HG03045 (cell line): ENCODE measurements at regions not wholly inside any gene's neighbourhood (a gene's known extent, or its start where the extent isn't known, plus 50 kb on each side); places are given as distances from the start of the nearest gene placed in this dataset.

Source experiments
- ATAC-seq: cut with Tn5 transposase; IDR thresholded peaks from one replicate; pipeline ENCODE4 v1.9.1; 2021; ENCODE audit warnings: mild to moderate bottlenecking, moderate library complexity; ENCODE audit not compliant: unreplicated experiment

DNA sequence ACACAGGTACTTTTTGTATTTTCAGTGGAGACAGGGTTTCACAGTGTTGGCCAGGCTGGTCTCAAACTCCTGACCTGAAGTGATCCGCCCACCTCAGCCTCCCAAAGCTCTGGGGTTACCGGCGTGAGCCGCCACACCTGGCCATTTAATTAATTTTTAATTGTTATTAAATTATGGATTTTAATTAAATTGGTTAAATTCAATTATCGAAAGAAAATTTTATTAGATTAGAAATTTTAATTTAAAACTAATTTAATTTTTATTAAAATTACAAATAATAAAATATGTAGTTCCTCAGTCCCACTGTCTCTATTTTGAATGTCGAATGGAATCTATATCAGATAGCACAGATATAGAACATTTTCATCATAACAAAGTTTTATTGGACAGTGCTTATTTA lies 416.5 kb downstream of the GABRG2 start:
- ATAC-seq: no peak

DNA sequence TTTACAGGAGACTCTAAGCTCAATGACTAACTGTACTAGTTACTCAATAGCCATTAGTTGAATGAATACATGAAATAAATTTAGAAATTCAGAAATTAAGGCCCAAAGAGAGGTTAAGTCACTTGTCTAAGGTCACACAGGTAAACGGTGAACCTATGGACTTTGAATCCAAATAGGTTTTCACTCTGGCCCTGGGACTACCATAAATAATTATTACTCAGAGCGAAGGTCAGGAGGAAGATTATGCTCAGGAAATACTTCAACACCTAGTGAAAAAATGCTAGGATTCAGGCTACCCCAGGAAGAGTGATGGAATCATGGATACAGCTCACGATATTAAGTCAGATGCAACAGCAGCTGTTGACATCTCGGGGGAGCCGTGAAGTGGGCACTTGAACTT lies 417.4 kb downstream of the GABRG2 start:
- ATAC-seq: no peak

DNA sequence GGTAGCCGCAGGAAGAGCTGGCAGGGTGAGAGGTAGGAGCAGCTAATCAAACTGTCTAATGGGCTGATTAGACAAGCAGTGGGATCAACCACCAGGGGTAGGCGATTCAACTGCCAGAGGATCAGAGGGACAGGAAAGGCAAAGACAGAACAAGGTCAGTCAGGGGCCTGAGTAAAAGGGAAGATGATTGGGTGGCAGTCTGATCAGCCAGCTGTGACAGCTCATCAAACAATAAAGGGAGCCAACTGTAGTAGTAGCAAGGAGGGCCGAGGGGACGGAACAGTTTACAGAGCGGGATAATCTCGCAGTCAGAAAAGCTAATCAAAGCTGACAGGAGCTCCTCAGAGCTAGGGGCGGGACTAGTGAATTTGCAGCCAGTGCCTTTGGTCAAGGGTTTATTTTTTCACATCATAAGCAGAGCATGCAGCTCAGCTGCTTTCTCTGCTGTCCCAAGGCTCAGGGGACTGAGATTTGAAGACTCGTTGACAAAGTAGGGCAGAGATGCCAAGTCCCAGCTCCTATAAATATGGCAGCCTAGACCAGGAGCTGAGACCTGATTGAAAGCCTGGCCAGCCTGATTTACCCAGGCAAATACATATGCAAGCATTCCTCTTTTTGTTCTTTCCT lies 418.2 kb downstream of the GABRG2 start:
- no peak for ATAC-seq

DNA sequence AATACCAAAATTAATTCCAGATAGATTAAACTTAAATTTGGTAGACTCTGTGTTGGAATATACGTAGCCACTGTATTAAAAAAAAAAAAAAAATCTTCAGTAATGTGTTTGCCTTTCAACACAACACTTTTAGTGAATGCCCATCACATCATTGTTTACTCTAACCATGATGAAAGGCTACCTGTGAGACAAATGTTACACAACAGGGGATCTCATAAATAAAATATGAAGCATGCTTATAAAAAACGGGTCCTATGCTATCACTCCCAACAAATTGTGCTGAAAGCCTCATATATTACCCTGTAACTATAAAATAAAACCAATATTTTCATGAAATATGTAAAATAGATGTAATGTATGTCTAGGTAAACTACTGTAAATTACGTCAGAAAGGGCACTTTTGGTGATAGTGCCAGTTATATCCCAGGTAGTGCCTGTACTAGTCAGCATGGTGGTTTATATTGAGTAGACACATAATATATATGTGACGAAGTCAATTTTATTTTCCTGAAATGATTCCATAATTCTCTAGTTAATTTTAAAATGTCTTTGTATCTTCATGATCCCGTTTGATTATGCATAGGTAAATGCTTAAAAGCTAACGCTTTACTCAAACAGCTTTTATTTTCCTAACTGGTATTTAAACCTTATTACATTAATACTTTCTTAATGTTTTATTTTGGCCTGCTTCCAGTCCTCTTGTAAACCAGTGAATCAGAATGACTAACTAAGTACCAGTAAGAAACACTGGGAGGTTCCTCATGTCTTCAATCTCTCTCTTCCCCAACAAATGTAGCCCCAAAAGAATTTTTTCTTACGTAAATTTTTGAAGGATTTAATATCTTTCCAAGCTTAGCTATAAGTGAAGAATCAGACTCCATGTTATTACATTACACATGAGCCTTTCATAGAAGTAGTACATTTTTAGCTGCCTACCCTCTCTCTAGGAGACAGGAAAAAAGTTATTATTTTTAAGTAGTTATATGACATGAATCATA lies 420.3 kb downstream of the GABRG2 start:
- ATAC-seq: no peak

DNA sequence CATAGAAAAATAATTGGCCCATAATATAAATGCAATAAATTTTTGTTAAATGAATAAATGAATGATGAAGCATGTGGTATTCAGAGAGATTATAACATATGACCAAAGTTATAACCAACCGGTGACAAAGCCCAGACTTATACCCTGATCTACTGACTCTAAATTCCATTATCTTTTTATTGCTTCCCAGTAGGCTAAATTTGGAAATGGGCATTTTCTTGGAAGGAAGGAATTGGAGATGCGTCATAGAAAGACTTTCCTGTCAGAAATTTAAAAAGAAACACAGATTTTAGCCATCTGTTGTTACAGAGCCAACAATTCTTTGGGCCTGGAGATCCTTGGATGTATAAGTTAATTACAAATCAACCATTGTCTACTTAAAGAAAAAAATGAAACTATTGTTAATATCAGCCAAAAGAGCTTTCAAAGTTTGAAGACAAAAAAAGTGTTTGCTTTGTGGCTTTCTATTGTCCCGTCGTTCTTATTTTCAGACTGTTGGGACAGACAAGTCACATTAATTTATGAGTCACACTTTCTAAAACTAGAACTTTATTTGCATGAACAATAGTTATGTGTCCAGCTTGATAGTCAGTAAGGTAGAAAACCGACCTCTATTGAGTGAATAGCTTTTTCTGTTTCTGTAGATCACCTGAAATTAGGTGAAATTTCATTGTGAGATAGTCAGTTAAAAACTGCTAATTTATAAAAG lies 428.7 kb downstream of the GABRG2 start:
- ATAC-seq: no peak

DNA sequence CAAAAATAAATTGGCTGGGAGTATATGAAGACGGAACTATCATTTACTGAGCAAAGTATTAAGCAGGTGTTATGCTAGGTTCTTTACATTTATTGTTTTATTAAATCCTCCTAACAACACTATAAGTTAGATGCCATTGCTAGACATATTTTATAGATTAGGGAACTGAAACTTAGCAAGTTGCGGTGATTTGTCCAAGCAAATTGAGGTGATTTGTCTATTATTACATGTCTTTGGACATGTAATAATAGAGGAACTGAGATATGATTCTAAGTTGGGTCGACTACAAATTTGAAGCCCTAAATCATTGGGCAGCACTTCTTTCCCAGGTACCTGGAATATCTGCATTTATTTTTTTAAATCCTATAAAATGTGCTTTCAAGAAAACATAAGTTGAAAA lies 429.9 kb downstream of the GABRG2 start:
- no peak for ATAC-seq

DNA sequence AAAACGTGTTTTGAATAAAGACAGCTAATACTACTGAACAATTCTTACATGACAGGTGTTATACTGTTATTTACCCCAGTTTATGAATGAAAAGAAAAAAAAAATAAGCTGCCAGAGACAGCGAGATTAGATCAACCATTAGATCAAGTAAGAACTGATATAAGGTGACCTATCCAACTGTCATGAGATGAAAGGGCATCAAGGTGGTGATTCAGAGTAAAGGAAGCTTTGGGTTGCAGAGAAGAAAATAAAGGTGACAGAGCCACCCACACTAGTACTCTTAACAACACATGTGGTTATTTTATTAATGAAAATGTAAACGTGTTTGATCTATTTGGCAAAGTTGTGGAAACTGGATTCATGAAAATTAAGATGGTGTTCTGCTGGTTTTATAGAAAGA lies 435.2 kb downstream of the GABRG2 start:
- ATAC-seq: no peak

DNA sequence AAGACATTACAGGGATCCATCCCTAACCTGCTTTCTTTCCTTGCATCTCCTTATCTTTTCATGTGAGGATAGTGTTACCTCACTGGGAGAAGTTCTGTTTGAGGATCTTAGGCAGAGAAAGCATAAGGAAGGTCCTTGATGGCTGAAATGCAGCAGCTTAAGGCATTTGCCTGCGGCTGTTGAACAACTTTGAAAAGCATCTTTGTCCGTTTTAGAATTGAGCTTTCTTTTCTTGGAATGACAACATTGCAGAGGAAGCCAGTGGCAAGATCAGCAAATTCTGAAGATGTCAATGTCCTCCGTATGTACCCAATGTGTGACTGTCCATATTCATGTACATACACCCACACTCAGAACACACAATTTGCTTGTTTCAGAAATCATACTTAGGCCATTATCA lies 436.2 kb downstream of the GABRG2 start:
- no peak for ATAC-seq

DNA sequence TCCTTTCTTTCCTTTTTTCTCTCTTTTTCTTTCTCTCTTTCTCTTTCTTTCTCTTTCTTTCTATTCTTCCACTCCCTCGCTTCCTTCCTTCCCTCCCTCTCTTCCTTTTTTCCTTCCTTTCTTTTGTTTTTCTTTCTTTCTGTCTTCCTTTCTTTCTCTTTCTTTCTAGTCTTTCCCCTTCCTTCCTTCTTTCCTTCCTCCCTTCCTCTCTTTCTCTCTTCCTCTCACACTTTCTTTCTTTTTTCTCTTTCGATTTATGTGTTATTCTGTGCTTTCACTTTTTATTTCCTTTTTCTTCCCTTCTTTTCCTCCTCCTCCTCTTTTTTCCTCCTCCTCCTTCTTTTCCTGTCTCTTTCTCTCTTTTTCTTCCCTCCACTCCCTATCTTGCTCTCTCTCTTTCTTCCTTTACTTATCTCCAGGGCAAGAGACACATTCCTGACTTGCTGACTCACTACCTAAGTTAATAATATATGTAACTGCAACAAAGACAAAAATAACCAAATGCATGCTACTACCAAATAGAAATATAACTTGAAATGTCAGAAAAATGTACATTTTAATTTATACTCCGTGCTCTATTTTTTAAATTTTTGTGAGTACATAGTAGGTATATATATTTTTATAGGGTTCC lies 445.5 kb downstream of the GABRG2 start:
- no peak for ATAC-seq

DNA sequence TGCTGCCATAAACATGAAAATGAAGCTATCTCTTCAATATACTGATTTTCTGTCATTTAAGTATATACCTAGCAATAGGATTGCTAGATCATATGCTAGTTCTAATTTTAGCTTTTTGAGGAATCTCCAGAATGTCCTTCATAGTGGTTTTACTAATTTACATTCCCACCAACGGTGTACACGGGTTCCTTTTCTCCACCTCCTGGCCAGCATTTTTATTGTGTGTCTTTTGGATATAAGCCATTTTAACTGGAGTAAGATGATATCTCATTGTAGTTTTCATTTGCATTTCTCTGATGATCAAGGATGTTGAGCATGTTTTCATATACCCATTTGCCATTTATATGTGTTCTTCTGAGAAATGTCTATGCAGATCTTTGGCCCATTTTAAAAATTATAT lies 446.5 kb downstream of the GABRG2 start:
- ATAC-seq: no peak

DNA sequence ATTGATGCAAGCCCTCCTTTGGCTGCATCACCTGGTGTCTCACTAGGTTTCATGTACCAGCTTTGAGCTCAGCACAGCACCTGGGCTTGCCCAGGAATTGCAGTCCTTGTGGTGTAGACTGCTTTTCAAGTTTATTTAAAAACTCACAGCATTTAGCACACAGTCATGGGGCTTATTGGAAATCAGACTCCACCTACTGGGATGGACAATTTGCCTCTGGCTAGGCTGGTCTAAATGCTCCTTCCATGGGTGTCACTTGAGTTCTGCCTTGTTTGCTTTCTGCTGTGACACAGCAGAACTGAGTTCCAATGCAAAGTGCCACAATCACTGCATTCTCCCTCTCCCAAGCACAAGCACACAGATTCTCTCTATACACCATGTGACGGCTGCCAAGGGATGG lies 453.3 kb downstream of the GABRG2 start:
- ATAC-seq: no peak

DNA sequence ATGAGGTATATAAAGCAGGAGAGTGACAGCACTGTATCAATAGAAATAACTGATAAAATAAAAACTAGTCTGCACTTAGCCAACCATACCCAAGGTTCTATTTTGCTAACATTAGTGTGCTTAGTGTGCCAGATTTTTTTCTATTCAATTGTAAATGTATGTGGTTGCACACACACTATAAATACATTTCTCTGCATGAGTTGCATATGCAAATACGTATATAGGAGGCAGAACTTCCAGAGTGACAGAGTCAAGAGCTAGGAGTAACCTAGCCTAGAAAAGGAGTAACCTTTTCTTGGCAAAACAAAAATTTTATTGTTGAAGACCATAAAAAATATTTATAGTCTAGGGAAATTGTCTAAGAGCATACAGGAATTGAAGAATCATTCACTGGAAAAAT lies 461.6 kb downstream of the GABRG2 start:
- no peak for ATAC-seq

DNA sequence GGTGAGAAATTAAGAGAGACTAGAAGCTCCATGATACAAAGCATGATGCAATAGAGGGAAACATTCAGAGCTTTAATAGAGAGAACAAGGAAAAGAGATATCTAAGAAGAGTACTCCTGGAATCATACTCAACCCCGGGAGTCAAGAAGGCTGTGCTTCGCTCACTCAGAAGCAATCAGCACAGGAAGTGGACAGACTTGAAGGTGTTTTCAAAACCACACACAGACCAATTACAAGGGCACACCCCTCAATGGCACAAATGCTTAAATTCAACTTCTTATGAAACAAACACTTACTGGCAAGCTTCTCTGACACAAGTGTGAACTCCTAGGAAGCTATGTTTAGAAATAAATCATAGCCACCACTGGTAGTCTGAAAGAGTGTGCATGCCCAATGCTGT lies 462.3 kb downstream of the GABRG2 start:
- ATAC-seq: no peak

DNA sequence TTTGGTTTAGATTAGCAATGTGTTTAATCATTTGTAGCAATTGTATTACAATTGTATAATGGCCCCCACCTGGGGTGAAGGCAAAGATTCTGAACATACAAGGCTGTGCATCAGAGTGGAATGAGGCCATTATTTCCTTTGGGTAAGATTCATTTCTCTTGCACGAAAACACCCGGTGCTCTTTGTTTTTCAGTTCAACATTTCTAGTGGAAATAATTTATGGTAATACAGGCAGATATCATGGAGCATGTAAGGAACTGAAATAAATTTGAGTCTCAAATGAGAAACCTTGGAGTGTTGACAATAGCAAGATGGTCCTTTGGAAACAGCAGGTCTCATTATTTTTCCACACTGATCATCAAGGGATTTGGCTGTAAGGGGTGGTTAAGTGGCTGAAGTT lies 475.9 kb downstream of the GABRG2 start:
- ATAC-seq: no peak

DNA sequence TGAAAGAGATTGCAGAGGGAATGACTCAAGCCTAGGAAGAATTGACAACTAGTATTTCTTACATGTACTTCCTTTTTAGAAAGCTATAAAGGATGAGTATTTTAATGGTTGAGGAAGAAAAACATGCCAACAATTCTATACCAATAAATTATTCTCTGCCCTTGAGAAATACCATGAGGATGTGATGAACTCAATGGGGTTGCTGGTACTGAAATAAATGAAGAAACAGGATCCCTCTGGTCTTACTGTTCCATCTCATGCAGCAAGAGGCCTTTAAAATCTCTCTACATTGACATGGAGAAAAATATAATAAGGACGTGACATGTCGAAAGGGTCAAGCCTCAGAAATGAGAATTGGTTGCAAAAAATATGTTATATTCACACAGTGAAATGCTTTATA lies 477.3 kb downstream of the GABRG2 start:
- ATAC-seq: no peak

DNA sequence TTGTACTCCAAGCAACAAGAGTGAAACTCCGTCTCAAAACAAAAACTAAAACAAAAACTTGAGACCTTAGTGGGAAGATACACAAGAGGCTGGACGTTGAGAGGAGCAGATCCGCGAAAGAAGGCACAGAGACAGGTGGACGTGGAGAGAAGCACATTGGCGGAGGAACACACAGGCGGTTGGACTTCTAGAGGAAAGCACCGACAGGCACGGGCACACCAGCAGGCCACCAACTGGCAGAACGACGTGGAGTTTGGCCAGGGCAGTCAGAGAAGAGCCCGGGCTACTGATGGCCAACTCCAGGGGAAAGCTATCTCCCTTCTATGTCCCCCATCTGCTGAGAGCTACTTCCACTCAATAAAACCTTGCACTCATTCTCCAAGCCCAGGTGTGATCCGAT lies 482.7 kb downstream of the GABRG2 start:
- no peak for ATAC-seq

DNA sequence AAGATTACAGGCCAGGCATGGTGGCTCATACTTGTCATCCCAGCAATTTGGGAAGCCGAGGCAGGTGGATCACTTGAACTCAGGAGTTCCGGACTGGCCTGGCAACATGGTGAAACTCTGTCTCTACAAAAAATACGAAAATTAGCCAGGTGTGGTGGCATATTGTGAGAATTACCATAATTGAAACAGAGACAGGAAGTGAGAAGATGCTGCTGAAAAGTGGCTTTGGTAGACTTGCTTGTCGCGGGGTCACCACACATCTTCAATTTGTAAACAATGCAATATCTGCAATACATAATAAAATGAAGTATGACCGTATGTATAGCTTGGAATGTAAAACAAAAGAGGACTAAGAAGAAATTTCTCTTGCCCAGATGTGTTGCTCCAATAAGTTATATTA lies 490.5 kb downstream of the GABRG2 start:
- ATAC-seq: no peak

DNA sequence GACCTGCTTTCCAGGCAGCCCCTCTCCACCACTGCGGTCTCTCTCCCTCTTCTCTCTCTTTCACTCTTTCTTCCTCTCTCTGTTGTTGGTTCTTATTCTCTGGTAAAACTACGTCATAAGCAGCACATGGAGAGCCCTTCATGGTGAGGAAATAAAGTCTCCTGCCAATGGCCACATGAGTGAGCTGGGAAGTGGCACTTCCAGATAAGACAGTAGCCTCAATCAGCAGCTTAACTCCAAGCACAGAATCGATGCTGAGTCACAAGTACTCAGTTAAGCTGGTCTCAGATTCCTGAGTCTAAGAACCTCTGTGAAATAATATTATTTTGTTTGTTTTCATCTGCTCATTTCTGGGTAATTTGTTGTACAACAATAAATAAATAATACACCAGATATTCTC lies 500.1 kb downstream of the GABRG2 start:
- no peak for ATAC-seq

DNA sequence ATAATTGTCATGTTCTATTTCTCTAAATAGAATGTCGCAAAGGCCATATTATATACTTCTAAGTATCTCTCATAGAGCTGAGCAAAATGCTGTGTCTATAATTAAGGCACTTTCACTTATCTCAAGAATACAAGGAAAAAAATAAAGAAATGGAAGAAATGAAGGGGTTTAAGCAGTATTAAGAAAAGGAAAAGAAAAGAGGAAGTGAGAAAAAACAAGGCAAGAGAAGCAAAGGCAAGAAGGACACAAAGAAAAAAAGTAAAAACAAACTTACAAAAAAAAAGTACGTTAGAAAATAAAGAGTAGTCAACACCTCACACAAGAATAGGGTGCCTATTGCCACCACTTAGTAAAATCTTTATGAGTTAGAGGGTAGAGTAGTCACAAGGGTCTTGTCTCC lies 506.2 kb downstream of the GABRG2 start:
- no peak for ATAC-seq

DNA sequence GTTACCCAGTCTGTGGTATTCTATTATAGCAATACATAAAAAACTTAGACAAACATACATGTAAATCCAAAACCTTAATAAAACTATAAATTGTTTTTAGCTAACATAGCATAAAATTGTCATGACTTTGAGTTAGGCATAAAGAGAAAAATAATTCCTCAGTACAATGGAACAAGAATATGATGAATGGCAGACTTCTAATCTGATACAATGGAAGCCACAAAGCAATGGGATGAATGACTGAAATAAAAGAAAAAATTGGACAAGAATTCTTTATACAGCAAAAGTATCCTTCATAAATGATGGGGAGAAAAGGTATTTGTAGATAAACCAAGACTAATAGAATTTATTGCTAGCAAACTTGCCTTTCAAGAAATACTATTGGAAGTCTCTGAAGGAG lies 524.2 kb downstream of the GABRG2 start:
- ATAC-seq: no peak

DNA sequence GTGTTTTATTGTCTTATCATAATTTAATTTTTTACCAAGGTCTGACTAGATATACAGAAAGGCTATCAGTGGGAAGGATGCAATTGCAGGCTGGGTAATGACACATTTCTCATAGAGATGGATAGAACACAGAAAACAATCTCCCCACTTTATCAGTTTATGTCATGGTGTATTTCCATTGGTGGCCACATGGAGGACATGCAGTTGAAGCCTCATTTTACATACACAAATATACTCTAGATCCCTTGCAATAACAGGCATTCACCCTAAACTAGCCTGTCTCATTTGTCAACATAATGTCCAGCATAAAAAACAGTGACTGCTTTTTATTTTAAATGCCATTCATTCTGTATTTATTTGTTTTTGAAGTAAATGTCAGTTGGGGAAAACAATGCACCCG lies 526.3 kb downstream of the GABRG2 start:
- no peak for ATAC-seq
